Endothelial cell of umbilical vein (primary cell): ENCODE measurements at regions not wholly inside any gene's neighbourhood (a gene's known extent, or its start where the extent isn't known, plus 50 kb on each side); places are given as distances from the start of the nearest gene placed in this dataset.

Experiments used
- BruUV-seq: library from RNA; stranded (reverse); fragments of 400-500 nt; replicated peaks from 2 replicates; lab custom pipeline; 2021; lab: Mats Ljungman, UMichigan
- CTCF ChIA-PET: fragments of 300-600, 350-600 bp; sonication (Branson Sonifier 250); formaldehyde crosslinking; loops from one replicate; lab custom pipeline; 2021; ENCODE audit warnings: antibody characterized with exemption, inconsistent platforms; lab: Charles Lee
- POLR2A ChIA-PET: fragments of 300-600, 350-600 bp; sonication (Branson Sonifier 250); formaldehyde crosslinking; loops from one replicate; lab custom pipeline; 2021; ENCODE audit warnings: antibody characterized with exemption, inconsistent platforms; lab: Charles Lee
- DNase-seq: peaks from one replicate; pipeline ENCODE4 v3.0.0-alpha.2; 2011; ENCODE audit warnings: low read depth, low spot score
- FAIRE-seq: peaks from 2 replicates; lab custom pipeline; 2011; peaks lifted over from hg19 to GRCh38; lab: Jason Lieb, UNC
- H2AFZ ChIP-seq: 2 replicates; pipeline ENCODE4 v1.6.0; 2012; ENCODE audit warnings: low read depth, low read length, control low read depth, inconsistent platforms
- H3K27ac ChIP-seq: 2 replicates; pipeline ENCODE4 v1.5.1; 2011; ENCODE audit warnings: low read depth, mild to moderate bottlenecking, control low read depth, low read length, moderate library complexity; ENCODE audit not compliant: insufficient read depth
- H3K27me3 ChIP-seq, 2 experiments: 2 replicates each; pipeline versions ENCODE4 v1.6.0 to v1.6.1; 2011; ENCODE audit warnings: low read length in 2 of 2, mixed read lengths in 1 of 2; ENCODE audit not compliant: control insufficient read depth in 2 of 2, insufficient read depth in 2 of 2
- H3K36me3 ChIP-seq, 2 experiments: 2 replicates in 1 of 2; 3 replicates in 1 of 2; pipeline ENCODE4 v1.5.1; 2011; ENCODE audit warnings: low read length in 2 of 2, mild to moderate bottlenecking in 1 of 2, moderate library complexity in 1 of 2; ENCODE audit not compliant: control insufficient read depth in 2 of 2, insufficient read depth in 2 of 2; ENCODE audit errors: extremely low read depth in 1 of 2
- H3K4me1 ChIP-seq: 3 replicates; pipeline ENCODE4 v1.5.1; 2011; ENCODE audit warnings: mild to moderate bottlenecking, low read length; ENCODE audit not compliant: control insufficient read depth, insufficient read depth; ENCODE audit errors: extremely low read depth
- H3K4me2 ChIP-seq: 2 replicates; pipeline ENCODE4 v1.6.1; 2011; ENCODE audit warnings: low read length, control low read depth, mixed read lengths; ENCODE audit not compliant: insufficient read depth
- H3K4me3 ChIP-seq, 3 experiments: fragments of 200-600 bp in 1 of 3; sonication (generic), shearing (Covaris generic) in 1 of 3; replicated peaks in 1 of 3; 2 replicates each; pipeline ENCODE4 v1.5.1; 2011 to 2016; ENCODE audit warnings: control low read depth in 3 of 3, low read length in 3 of 3, mild to moderate bottlenecking in 2 of 3, inconsistent platforms in 1 of 3, low read depth in 1 of 3, moderate library complexity in 1 of 3; ENCODE audit not compliant: insufficient read depth in 1 of 3
- H3K79me2 ChIP-seq: 2 replicates; pipeline ENCODE4 v1.6.0; 2012; ENCODE audit warnings: low read length, inconsistent platforms; ENCODE audit not compliant: control insufficient read depth, insufficient read depth
- H3K9ac ChIP-seq: replicated peaks from 2 replicates; pipeline ENCODE3; 2011; ENCODE audit warnings: low read length, control low read depth; ENCODE audit not compliant: insufficient read depth; ENCODE audit errors: extremely low read depth
- H3K9me1 ChIP-seq: replicated peaks from 3 replicates; pipeline ENCODE4 v1.6.0; 2011; ENCODE audit warnings: mild to moderate bottlenecking, low read length; ENCODE audit not compliant: control insufficient read depth, insufficient read depth; ENCODE audit errors: extremely low read depth
- H3K9me3 ChIP-seq: replicated peaks from 2 replicates; pipeline ENCODE4 v1.5.1; 2012; ENCODE audit warnings: low read length, inconsistent platforms; ENCODE audit not compliant: control insufficient read depth, insufficient read depth
- H4K20me1 ChIP-seq: replicated peaks from 2 replicates; pipeline ENCODE3; 2011; ENCODE audit warnings: mild to moderate bottlenecking, low read length; ENCODE audit not compliant: control insufficient read depth, insufficient read depth; ENCODE audit errors: extremely low read depth
- EZH2 ChIP-seq: IDR thresholded peaks from 2 replicates; pipeline ENCODE4 v1.6.1; 2012; ENCODE audit warnings: borderline replicate concordance, low read depth, mild to moderate bottlenecking, moderate library complexity, low read length, inconsistent platforms; ENCODE audit not compliant: severe bottlenecking
- FOS ChIP-seq: IDR thresholded peaks from 2 replicates; pipeline ENCODE4 v1.6.1; 2011; ENCODE audit warnings: mild to moderate bottlenecking, low read length, moderate library complexity, borderline replicate concordance; ENCODE audit not compliant: insufficient read depth
- GATA2 ChIP-seq: IDR thresholded peaks from 2 replicates; pipeline ENCODE4 v1.7.0; 2011; ENCODE audit warnings: low read depth, mild to moderate bottlenecking, moderate library complexity, mixed read lengths, low read length; ENCODE audit not compliant: insufficient read length, insufficient read depth
- JUN ChIP-seq: IDR thresholded peaks from 2 replicates; pipeline ENCODE4 v1.6.1; 2011; ENCODE audit warnings: borderline replicate concordance, low read depth; ENCODE audit not compliant: insufficient read length, insufficient read depth
- MYC ChIP-seq: IDR thresholded peaks from one replicate; pipeline ENCODE4 v1.6.1; 2011; ENCODE audit warnings: mild to moderate bottlenecking, low read depth, low read length
- POLR2A ChIP-seq: IDR thresholded peaks from 2 replicates; pipeline ENCODE4 v1.6.1; 2012; ENCODE audit warnings: low read depth, mild to moderate bottlenecking, control low read depth, low read length
- POLR2AphosphoS5 ChIP-seq: IDR thresholded peaks from 2 replicates; pipeline ENCODE4 v1.6.1; 2012; ENCODE audit warnings: low read depth, mild to moderate bottlenecking, control low read depth, low read length, moderate library complexity; ENCODE audit not compliant: insufficient read depth
- dilution Hi-C: fragments of 300-500 bp; cut with MboI; formaldehyde crosslinking; loops from one replicate; pipeline ENCODE4 v1.15.0; 2019; ENCODE audit warnings: low sequenced_read_pairs; ENCODE audit not compliant: extremely low pct_ligation_motif_present
- intact Hi-C: fragments of 100-400 bp; cut with micrococcal nuclease; formaldehyde crosslinking; loops from one replicate; pipeline ENCODE4 v1.10.0; 2022
- TF ChIP-seq, protein P1 (sequence below), 2 donors: IDR thresholded peaks; 1 replicate in 1 of 2; 2 replicates in 1 of 2; pipeline ENCODE4 v1.5.1; 2011; ENCODE audit warnings: low read length in 2 of 2, mild to moderate bottlenecking in 2 of 2, moderate library complexity in 2 of 2, control low read depth in 1 of 2, inconsistent platforms in 1 of 2, low read depth in 1 of 2; ENCODE audit not compliant: insufficient read depth in 1 of 2; ENCODE audit errors: extremely low read depth in 1 of 2
- TF ChIP-seq, protein P2 (sequence below): IDR thresholded peaks from 2 replicates; pipeline ENCODE4 v1.6.1; 2011; ENCODE audit not compliant: insufficient read depth, insufficient read length

DNA sequence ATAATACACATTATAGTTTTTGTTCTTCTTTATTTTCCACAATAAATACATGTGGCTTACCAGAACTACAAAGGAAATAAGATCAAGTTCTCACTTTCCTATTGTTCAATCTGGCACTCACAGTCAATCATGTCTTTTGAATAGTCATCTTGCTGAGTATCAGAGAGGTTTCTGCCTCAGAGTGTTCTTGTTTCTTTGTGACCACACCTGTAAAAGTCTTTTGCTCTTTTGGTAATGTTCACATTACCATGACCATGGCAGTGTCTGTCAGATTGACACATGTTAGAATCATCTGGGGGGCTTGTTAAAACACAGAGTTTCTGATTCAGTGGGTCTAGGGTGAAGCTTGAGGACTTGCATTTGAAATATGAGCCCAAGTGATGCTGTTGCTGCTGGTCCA is 135.0 kb downstream of the SATB1 start:
- no peaks in the 10 kb centered on the region for H3K79me2 ChIP-seq
- no peak for DNase-seq
- H3K36me3 ChIP-seq: no peaks in the 10 kb centered on the region
- H3K4me2 ChIP-seq: no peak overlapping the region
- no TSS peak for BruUV-seq
- intact Hi-C loops: no loop called here
- no peaks in the 10 kb centered on the region for H3K9me1 ChIP-seq
- no peaks in the 10 kb centered on the region for H3K4me1 ChIP-seq
- CTCF ChIA-PET: no interaction called here
- POLR2A ChIA-PET: no interaction called here
- peaks cover 2% of the 10 kb centered on the region for H3K9me3 ChIP-seq
- no peak overlapping the region for H3K9ac ChIP-seq
- FAIRE-seq: no peak
- H2AFZ ChIP-seq: no peak overlapping the region
- H3K27me3 ChIP-seq: no peaks in the 10 kb centered on the region
- dilution Hi-C loops: no loop called here
- no peak overlapping the region for H3K27ac ChIP-seq
- H3K4me3 ChIP-seq: no peak overlapping the region
- H4K20me1 ChIP-seq: no peaks in the 10 kb centered on the region
- no peak for TF ChIP-seq MYC
- TF ChIP-seq GATA2: no peak
- no peak for TF ChIP-seq POLR2AphosphoS5
- TF ChIP-seq, protein P1, sequence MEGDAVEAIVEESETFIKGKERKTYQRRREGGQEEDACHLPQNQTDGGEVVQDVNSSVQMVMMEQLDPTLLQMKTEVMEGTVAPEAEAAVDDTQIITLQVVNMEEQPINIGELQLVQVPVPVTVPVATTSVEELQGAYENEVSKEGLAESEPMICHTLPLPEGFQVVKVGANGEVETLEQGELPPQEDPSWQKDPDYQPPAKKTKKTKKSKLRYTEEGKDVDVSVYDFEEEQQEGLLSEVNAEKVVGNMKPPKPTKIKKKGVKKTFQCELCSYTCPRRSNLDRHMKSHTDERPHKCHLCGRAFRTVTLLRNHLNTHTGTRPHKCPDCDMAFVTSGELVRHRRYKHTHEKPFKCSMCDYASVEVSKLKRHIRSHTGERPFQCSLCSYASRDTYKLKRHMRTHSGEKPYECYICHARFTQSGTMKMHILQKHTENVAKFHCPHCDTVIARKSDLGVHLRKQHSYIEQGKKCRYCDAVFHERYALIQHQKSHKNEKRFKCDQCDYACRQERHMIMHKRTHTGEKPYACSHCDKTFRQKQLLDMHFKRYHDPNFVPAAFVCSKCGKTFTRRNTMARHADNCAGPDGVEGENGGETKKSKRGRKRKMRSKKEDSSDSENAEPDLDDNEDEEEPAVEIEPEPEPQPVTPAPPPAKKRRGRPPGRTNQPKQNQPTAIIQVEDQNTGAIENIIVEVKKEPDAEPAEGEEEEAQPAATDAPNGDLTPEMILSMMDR (IDR thresholded peaks at IDR 0.05; ENCODE audit: extremely low read depth in 1 of 2, insufficient read depth in 1 of 2, low read depth in 1 of 2, low read length in 2 of 2): no peak
- no peak for TF ChIP-seq EZH2
- no peak for TF ChIP-seq FOS
- no peak for TF ChIP-seq POLR2A
- TF ChIP-seq, protein P2, sequence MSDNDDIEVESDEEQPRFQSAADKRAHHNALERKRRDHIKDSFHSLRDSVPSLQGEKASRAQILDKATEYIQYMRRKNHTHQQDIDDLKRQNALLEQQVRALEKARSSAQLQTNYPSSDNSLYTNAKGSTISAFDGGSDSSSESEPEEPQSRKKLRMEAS: no peak
- no peak for TF ChIP-seq JUN
